GM21737 (cell line): ENCODE measurements at regions not wholly inside any gene's neighbourhood (a gene's known extent, or its start where the extent isn't known, plus 50 kb on each side); places are given as distances from the start of the nearest gene placed in this dataset.
"Not testable (repeated sequence)": the region's sequence is repeated elsewhere in the genome, so short reads cannot be mapped to it uniquely, and the experiment has no call there.

Experiments used
- ATAC-seq: cut with Tn5 transposase; IDR thresholded peaks from one replicate; pipeline ENCODE4 v1.9.1; 2021; ENCODE audit warnings: mild to moderate bottlenecking, moderate library complexity; ENCODE audit not compliant: unreplicated experiment

DNA sequence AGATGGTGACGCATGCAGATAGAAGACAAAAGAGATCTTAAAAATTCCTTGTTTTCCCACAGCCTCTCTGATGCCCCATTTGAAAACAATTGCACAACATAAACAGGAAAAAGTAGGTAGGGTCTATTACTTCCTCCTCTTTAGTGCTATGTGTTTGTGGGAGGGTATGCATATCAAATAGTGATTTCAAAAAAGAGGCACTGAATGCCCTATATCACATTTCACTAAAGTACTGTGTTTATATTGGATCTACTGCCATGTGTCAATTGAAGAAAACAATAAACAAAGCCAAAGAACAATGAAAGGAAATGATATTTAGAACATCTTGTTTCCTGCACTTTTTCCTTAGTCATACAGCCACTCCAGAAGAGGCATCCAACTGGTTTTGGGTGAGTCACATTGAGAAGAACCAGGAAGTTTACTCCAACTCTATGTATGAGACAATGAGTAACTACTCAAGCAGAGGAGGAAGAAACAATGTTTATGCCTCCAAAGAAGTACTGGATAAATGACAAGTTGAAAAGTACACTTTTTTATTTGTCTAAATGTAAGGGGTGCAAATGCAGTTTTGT, 583.6 kb downstream of the FBXO15 start:
- no peak for ATAC-seq

GRCh38 chr18:73563345-73563744, 584.3 kb downstream of the FBXO15 start:
- ATAC-seq = no peak

DNA sequence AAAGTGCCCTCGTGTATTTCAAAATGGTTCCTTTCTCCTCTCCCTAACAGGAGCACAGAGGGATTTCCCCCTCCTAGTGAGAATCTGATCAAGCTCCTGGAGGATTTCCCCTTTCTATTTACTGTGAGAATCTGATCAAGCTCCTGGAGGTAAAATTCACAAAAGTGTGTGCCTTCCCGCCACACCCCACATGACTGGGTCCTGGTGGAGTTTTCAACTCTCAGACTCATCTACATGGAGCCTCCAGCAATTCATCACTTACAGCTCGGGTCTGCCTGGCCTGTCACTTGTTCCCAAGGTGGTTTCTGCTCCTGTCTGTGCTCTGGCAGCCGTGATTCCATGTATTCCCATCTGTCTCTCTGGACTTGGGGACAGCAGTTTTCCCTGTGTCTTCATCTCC, 590.7 kb downstream of the FBXO15 start:
- no peak for ATAC-seq

GRCh38 chr18:73552171-73552570, 595.5 kb downstream of the FBXO15 start:
- ATAC-seq = no peak

- ATAC-seq = no peak
Measured at GRCh38 chr18:73551211-73551610, 596.4 kb downstream of the FBXO15 start.

DNA sequence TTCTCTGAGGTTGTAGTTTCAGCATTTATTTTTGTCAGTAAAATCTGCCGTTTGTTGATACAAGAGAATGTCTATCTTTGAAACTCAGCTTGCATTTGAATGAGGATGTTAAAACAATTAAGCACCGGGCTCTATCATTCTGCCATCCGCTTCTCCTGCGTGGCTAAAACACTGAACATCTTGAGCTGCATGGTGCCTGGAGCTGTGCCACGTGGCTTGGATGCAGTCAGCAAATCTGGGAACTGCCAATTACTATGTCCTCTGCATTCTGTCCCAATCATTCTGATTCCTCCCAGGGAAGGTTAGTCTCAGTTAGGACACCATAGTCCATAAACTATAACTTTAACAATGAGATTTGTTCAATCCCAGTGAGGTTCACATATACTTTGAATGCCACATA, 598.4 kb downstream of the FBXO15 start:
- no peak for ATAC-seq

DNA sequence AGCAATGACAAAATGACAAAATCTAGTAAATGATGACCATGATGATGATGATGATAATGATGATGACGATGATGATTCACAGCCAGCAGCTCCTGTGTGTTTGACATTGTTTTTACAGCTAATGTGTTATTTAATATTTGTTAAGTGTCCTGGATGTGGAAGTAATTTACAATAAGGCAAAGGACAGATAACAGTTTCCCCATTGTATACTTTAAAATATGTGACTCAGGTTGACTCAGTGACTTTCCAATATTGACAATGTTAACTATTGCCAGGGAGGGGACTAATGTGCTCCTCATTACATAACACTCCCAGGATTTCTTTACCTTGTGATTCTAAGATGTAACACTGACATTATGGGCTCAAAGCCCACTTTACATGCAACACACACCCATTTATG, 602.2 kb downstream of the FBXO15 start:
- ATAC-seq = no peak

GRCh38 chr18:73544617-73545016, 603.0 kb downstream of the FBXO15 start:
- ATAC-seq = no peak

DNA sequence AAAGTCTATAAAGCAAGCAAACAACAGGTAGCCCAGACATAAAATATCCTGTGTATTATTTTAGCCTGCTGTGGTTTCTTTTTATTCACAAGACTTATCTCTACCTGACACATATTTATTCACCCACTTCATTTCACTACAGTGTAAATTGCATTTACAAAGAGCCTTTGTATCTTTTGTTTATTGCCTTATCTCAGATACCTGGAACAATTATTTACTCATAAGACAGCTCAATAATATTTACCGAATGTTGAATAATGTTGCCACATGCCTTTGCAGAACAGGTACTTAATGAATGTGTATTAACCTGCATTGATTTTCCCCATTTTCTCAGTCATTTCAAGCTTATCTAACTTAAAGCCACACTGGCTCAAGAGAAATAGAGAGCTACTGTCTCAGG, 603.6 kb downstream of the FBXO15 start:
- no peak for ATAC-seq

- ATAC-seq = no peak
Measured at GRCh38 chr18:73535990-73536389, 611.6 kb downstream of the FBXO15 start.

DNA sequence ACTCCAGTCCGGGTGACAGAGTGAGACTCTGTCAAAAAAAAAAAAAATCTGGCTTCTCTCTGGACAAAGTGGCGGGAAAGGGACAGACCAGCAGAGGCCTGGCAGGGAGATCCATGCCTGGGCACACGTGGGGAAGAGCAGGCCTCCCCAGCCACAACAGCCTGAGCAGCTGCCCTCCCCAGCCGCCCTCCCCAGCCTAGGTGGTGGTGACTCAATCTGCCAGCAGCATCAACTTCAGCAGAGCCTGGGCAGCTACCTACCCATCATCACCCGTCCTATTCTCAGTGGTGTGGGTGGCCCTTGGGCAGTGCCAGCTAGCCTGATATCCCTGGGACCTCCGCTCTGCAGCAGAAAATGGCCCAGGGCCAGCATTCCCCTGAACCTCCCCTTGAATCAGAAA, 612.4 kb downstream of the FBXO15 start:
- no peak for ATAC-seq

DNA sequence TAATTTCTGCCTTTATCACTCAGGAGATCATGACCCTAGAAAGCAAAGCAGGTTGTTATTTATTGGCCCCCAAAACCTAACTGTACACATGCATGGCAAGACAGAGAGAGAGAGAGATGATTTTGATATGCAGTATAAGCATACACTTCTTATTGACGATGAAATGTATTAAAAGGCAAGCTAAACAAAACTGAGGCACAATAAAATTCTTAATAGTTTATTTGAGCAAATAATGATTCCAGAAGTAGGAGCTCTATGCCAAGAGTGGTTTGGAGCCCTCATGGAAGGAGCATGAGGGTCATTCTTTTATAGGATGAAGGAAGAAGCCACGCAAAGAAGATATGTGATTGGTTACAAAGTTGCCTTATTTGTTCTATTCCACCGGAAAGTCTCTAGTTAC, 616.0 kb downstream of the FBXO15 start:
- no peak for ATAC-seq

GRCh38 chr18:73528066-73528465, 619.6 kb downstream of the FBXO15 start:
- ATAC-seq = no peak

GRCh38 chr18:73520229-73520628, 627.4 kb downstream of the FBXO15 start:
- no peak for ATAC-seq

DNA sequence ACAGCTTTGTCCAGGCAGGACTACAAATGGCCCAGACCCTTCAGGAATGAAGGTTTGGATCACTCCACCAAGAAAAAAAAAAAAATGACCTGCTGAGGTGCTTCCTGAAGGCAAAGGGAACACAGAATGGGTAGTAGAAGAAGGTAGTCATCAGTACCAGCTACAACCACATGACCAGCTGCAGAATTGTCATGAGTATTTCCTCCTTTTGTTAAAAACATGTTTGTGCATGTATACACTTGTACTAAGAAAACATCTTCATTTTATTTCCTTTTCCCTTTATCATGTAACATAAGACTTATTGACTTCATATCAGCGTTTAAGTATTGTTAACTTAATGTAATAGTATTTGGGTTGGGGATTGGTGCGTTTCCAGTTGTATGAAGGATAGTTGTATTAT, 631.6 kb downstream of the FBXO15 start:
- not testable (repeated sequence) for ATAC-seq

- no peak for ATAC-seq
Measured at GRCh38 chr18:73514449-73514848, 633.2 kb downstream of the FBXO15 start.

DNA sequence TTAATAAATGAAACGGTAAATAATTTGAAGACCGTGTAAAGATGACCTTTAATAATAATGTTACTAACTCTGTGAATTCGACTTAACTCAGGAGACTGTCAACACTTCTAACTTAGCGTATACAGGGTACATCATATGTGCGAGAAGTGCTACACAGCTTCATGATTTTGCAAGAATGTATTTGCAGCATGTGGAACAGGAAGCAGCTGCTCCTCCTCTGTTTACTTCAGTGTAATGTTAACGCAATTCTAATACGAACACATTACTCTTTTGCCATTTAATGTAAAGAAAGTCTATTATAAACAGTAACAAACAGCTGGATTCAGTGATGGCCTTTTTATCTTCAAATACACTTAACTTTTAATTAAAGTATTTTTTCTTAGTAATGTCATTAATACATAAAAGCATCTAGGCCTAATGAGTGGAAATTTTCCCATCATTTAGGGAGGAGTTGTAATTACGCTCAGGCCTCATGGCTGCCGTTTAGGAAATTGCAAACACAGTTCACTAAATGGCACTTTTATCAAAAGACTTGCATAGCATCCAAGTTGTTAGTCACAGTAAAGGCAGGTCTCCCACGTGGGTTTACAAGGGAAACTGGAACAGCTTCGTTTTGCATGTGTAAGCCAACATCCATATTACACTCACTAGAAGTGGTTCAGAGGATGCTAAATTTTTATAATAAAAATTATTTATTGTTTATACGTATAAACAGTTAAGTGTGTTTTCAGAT, 635.7 kb downstream of the FBXO15 start:
- no peak for ATAC-seq

DNA sequence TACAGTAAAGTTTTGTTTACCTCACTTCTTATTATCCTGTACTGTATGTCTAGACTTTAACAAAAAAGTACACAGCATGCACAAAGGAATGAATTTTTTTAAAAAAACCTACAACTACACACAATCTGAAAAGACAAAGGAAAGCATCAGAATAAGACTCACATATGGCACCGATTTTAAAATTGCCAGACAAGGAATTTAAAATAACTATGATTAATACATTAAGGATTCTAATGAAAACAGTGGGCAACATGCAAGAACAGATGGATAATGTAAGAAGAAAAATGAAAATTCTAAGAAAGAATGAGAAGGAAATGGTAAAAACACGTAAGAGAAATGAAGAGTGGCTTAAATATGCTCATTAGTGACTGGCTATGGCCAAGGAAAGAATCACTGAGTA, 638.2 kb downstream of the FBXO15 start:
- no peak for ATAC-seq

- no peak for ATAC-seq
Measured at GRCh38 chr18:73503326-73503725, 635.5 kb upstream of the NETO1 start.

GRCh38 chr18:73487966-73488365, 620.2 kb upstream of the NETO1 start:
- ATAC-seq = no peak

- no peak for ATAC-seq
Measured at GRCh38 chr18:73485166-73485565, 617.4 kb upstream of the NETO1 start.

DNA sequence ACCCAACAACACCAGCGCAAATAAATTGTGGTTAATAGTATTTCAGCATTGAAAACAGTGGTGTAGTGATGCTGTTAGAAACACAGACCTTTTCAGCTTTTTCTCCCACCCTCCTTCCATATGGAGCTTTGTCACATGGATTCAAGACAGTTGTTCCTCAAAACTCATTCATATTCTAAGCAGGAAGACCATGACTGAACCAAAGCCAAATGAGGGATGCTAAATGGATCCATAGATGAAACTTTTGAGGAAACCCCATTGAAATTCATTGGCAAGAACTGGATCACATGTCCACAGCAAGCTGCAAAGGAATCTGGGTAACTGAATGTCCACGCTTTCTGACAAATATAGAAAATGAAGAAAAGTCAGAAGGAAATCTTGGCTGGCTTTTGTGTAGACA, 615.1 kb upstream of the NETO1 start:
- no peak for ATAC-seq

- no peak for ATAC-seq
Measured at GRCh38 chr18:73479477-73479876, 611.7 kb upstream of the NETO1 start.
